Stimulated activated CD8-positive, alpha-beta memory T cell treated with anti-CD3 and anti-CD28 coated beads, Interleukin-2, amount 100 ng/mL, for 1 hour (primary cell): ENCODE measurements at regions not wholly inside any gene's neighbourhood (a gene's known extent, or its start where the extent isn't known, plus 50 kb on each side); places are given as distances from the start of the nearest gene placed in this dataset.

Experiments used
- DNase-seq, 2 donors: peaks; one replicate each; pipeline ENCODE4 v3.0.0-alpha.2; 2020; ENCODE audit warnings: low read depth in 2 of 2

DNA sequence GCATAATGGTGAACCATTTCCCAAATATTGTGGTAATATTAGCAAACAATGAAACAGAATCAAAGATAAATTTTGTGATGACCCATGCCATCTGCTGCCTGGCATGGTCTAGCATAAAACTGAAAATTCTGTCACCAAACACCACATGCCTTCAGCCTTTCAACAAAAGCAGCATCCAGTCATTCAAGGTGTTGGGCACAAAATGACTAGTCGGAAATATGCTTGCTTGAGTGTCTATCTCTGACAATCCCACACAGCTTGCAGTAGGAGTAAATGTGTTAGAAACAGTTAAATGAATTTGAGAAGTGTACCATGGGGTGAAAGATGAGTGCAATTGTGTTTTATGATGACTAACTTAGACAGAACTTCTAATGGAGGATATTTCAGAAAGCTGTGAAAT lies 61.7 kb upstream of the CDIN1 start:
- no peak for DNase-seq

DNA sequence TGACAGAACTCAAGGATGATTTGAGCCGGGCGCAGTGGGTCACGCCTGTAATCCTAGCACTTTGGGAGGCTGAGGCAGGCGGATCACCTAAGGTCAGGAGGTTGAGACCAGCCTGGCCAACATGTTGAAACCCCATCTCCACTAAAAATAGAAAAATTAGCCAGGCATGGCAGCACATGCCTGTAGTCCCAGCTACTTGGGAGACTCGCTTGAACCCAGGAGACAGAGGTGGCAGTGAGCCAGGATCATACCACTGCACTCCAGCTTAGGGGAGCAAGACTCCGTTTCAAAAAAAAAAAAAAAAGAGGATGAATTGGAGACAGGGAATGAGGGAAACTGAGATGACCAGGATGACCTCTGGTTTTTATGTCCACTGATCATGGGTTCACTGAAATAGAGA lies 60.4 kb upstream of the CDIN1 start:
- DNase-seq: no peak

- DNase-seq: no peak
Observed at GRCh38 chr15:36525430-36525829, 54.0 kb upstream of the CDIN1 start.

DNA sequence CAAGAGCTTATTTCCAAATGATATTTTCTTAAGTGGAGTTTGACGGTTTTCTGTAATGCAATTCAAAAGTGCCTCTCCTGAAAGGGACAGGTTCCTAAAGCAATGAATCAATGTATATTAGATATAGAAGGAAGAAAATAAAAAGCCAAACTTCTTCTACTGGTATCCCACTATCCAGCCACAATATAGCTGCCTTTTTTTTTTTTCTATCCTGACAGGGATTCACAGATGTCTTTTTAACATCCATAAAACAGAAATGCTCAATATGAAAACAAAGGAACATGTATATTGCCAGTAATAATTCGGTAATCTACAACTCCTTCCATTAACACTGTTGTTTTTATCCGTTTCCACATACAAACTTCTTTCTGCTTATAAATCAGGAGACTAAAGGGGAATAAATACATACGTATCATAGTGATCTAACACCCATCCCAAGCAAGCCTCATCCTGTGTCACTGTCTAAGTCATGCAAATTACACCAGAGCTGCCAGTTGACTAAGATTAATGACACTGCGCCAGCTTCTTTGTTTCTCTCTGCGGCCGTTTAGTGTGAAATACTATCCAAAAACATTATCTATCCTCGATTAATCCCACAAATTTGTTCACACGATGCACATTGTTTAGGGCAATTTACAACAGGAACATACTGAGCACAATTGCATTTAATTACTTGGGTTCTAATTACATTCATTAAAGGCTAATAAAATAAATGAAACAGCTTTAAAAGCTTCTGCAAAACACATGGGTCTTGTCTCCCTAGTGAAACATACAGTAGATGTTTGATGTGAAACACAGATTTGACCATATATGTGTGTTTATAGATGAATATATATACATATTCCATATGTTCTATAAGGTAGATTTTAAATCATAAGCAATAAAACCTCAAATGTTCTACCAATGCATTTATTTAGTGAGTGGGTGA lies 51.9 kb upstream of the CDIN1 start:
- DNase-seq: no peak

DNA sequence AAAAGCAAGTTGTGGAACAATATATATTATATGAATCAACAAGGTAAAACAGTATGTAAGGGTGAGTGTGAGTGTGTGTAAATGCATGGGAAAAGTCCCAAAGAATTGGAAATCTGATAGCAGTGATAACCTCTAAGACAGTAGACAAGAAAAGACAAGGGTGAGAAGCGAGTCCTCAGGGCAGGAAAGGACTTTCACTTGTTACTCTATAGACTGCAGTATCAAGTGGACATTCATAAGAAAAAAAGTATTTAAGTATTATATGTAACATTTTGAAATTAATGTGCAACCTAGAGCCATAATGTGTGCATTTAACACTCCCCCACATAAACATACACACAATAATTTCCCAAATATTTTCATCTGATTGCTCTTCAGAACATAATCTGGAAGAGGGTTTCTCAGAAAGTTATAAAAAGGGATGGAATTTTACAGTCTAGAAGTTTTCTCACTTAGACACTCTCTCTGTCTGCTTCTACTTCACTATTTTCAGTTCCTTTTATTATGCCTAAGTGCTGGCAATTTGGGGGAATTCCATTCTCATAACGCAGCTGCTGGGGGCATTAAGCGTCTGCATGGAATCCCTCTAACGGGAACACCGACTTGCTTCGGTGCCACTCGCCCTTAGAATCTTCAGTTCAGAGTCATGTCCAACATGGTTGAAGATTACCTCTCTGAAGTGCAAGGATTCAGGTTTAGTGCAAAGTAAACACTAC lies 50.0 kb upstream of the CDIN1 start:
- no peak for DNase-seq
